Kidney epithelial cell (primary cell): ENCODE measurements at regions not wholly inside any gene's neighbourhood (a gene's known extent, or its start where the extent isn't known, plus 50 kb on each side); places are given as distances from the start of the nearest gene placed in this dataset.

Experiments
- DNase-seq: peaks from one replicate; pipeline ENCODE4 v3.0.0-alpha.2; 2010; ENCODE audit warnings: low read depth
- H3K27me3 ChIP-seq: 2 replicates; pipeline ENCODE4 v1.6.0; 2011; ENCODE audit warnings: low read length; ENCODE audit not compliant: control insufficient read depth, insufficient read depth
- H3K36me3 ChIP-seq: 2 replicates; pipeline ENCODE4 v1.5.1; 2011; ENCODE audit warnings: low read length; ENCODE audit not compliant: control insufficient read depth, insufficient read depth
- H3K4me3 ChIP-seq: 2 replicates; pipeline ENCODE4 v1.5.1; 2011; ENCODE audit warnings: low read depth, mild to moderate bottlenecking, control low read depth, low read length
- TF ChIP-seq, protein P1 (sequence below): IDR thresholded peaks from 2 replicates; pipeline ENCODE4 v1.5.1; 2011; ENCODE audit warnings: mild to moderate bottlenecking, moderate library complexity, low read length, control low read depth, inconsistent platforms; ENCODE audit not compliant: insufficient read depth, poor library complexity, severe bottlenecking

DNA sequence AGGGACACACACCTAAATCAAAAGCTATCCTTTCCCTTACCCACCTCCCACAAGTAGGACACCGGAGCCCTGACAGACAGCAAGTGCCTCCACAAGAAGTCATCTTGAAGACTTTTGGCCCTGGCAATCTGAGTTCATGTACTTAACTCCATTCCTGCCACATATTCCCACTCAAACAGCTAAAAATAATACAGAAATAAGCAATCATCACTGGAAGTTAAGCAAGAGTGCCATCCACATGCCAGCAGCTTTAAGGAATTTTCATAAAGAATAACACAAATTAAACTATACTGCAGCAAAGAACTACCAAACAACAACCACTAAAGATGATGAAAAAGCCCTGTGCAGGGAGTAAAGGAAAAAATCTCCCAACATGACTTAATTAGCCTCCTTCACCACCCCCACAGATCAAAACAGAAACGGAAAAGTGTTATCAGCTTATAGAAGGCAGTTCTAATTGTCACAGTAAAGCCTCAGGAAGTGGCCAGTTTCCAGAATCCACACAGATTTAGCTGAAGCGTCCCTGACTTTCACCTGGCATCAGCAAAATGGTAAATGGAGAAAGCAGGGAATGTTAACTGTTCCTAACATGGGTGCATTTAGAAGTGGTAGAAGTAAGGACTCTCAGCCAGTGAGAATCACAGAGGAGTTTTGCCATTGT lies 343.9 kb downstream of the TBC1D4 start:
- Histone ChIP-seq H3K36me3 (no peaks in the 10 kb centered on the region), H3K27me3 (no peaks in the 10 kb centered on the region), H3K4me3 (no peak overlapping the region)
- no peak for DNase-seq
- TF ChIP-seq, protein P1, sequence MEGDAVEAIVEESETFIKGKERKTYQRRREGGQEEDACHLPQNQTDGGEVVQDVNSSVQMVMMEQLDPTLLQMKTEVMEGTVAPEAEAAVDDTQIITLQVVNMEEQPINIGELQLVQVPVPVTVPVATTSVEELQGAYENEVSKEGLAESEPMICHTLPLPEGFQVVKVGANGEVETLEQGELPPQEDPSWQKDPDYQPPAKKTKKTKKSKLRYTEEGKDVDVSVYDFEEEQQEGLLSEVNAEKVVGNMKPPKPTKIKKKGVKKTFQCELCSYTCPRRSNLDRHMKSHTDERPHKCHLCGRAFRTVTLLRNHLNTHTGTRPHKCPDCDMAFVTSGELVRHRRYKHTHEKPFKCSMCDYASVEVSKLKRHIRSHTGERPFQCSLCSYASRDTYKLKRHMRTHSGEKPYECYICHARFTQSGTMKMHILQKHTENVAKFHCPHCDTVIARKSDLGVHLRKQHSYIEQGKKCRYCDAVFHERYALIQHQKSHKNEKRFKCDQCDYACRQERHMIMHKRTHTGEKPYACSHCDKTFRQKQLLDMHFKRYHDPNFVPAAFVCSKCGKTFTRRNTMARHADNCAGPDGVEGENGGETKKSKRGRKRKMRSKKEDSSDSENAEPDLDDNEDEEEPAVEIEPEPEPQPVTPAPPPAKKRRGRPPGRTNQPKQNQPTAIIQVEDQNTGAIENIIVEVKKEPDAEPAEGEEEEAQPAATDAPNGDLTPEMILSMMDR, result no peak

DNA sequence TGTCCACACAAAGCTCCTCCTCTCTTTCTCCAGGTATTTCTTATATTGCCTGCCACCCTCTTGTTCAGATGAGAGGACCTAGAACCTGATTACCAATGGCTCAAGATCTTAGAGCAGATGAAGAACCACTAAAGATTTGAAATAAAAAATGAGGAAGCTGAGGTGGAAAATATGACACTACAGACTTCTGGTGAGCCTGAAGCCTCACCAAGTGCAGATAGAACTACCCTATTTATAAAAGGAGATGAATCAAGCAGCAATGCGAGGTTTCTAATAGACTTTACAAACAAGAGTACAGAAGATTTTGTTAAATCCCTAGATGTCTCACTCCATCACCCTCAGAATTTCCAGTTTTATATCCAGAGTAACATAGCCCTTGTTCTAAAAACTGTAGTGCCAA lies 345.8 kb downstream of the TBC1D4 start:
- Histone ChIP-seq H3K36me3 (no peaks in the 10 kb centered on the region), H3K27me3 (no peaks in the 10 kb centered on the region), H3K4me3 (no peak overlapping the region)
- no peak for DNase-seq
- TF ChIP-seq, protein P1, result no peak

DNA sequence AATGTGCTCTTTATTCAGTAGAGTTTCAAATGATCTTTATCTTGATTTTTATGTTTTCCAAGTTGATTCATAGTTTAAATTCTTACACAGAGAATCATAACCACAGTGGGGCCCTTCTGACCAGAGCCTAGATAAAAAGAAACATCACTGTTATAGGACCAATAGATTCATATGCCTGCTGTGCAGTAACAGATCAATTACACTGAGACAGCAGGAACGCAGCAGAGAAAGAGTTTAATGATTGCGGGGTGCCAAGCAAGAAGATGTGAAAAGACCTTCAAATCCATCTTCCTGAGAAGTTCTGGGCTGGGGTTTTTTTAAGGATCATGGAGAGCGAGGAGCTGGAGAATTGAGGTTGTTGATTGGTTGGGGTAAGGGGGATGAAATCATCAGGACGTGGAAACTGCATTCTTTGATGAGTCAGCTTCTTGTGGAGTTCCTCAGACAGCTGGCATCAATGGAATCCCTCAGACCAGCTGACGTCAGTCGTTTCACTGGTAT lies 346.6 kb downstream of the TBC1D4 start:
- no peak overlapping the region for H3K4me3 ChIP-seq
- DNase-seq, result peak; percentile 74

DNA sequence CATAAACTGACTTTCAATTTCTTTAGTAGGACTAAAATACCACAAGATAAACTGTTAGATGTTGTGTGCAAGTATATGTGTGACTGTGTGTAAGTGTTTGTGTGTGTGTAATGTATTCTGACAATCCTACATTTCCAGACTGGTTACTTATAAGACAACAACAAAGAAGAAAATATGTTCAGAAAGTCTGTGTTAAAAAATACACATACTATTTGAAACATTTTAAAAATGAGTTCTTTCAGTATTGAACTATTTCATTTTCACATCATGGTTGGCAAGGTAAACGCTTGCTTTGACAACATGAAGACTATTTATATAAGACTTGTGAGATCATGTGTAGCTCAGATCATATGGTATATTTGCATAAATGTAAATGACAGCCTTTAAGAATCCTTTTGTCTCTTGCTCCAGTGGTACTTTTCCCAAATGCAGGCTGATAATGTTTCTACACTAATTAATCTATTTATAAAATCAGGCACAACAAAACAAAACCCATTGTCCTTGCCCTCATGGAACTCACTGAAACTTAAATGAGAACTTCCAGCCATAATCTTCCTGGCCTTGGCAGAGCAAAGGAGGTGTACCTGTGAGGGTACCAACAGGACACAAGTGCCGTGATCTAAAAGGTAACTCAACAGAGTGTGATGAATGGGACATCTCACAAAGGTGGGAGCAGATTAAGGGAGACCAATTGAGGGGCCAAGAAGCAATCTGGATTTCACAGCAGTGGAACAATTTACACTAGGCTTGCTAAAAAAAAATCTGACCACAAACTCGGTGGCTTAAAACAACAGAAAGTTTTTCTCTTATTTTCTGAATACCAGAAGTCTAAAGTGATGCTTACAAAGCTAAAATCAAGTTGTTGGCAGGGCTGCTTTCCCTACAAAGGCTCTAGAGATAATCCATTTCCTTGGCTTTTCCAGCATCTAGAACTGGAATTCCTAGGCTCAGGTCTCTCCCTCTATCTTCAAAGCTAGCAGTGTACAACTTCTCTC lies 349.0 kb downstream of the TBC1D4 start:
- no peaks in the 10 kb centered on the region for H3K36me3 ChIP-seq
- H3K27me3 ChIP-seq, result no peaks in the 10 kb centered on the region
- H3K4me3 ChIP-seq, result no peak overlapping the region
- no peak for DNase-seq
- TF ChIP-seq, protein P1, result no peak

More for the DNA sequence above, 346.6 kb downstream of the TBC1D4 start:
- TF ChIP-seq, protein P1, result no peak
- no peaks in the 10 kb centered on the region for H3K36me3 ChIP-seq
- no peaks in the 10 kb centered on the region for H3K27me3 ChIP-seq

- no peak overlapping the region for H3K4me3 ChIP-seq
- no peaks in the 10 kb centered on the region for H3K36me3 ChIP-seq
- H3K27me3 ChIP-seq, result no peaks in the 10 kb centered on the region
- no peak for DNase-seq
- TF ChIP-seq, protein P1, result no peak
Measured at GRCh38 chr13:75129331-75129730, 352.6 kb downstream of the TBC1D4 start.
